CD4-positive, alpha-beta memory T cell (primary cell): ENCODE measurements at regions not wholly inside any gene's neighbourhood (a gene's known extent, or its start where the extent isn't known, plus 50 kb on each side); places are given as distances from the start of the nearest gene placed in this dataset.
"Not testable (repeated sequence)": the region's sequence is repeated elsewhere in the genome, so short reads cannot be mapped to it uniquely, and the experiment has no call there.

Source experiments
- CTCF ChIA-PET: fragments of 350-600 bp; sonication (Branson Sonifier 250); formaldehyde crosslinking; loops from one replicate; lab custom pipeline; 2021; ENCODE audit warnings: inconsistent platforms; ENCODE audit not compliant: partially characterized antibody; lab: Charles Lee
- POLR2A ChIA-PET: fragments of 350-600 bp; sonication (Branson Sonifier 250); formaldehyde crosslinking; loops from one replicate; lab custom pipeline; 2021; ENCODE audit not compliant: partially characterized antibody; lab: Charles Lee
- DNase-seq, 5 donors: peaks; one replicate each; pipeline versions ENCODE4 v3.0.0 to v3.0.0-alpha.2; 2020 to 2022; ENCODE audit warnings: mixed read lengths in 1 of 5
- H3K27ac ChIP-seq: one replicate; pipeline ENCODE4 v1.7.0; 2013; ENCODE audit warnings: low read depth, low read length
- H3K27me3 ChIP-seq: 2 replicates; pipeline ENCODE4 v1.7.0; 2013; ENCODE audit warnings: mild to moderate bottlenecking, low read length, moderate library complexity; ENCODE audit not compliant: insufficient read depth
- H3K36me3 ChIP-seq: 2 replicates; pipeline ENCODE4 v1.7.0; 2013; ENCODE audit warnings: mild to moderate bottlenecking, low read length, moderate library complexity; ENCODE audit not compliant: insufficient read depth
- H3K4me1 ChIP-seq: 2 replicates; pipeline ENCODE4 v1.7.0; 2013; ENCODE audit warnings: mild to moderate bottlenecking, low read length, moderate library complexity; ENCODE audit not compliant: insufficient read depth
- H3K4me3 ChIP-seq, 2 donors: one replicate each; pipeline ENCODE4 v1.7.0; 2013; ENCODE audit warnings: low read length in 2 of 2, mild to moderate bottlenecking in 1 of 2
- H3K9me3 ChIP-seq, 2 donors: one replicate each; pipeline ENCODE4 v1.7.0; 2013; ENCODE audit warnings: low read length in 2 of 2, control low read depth in 1 of 2; ENCODE audit not compliant: control insufficient read depth in 1 of 2
- H3K27ac Mint-ChIP-seq, 7 donors: one replicate each; pipeline ENCODE4 v1.8.0; 2020 to 2021; ENCODE audit warnings: mixed read lengths in 7 of 7, mild to moderate bottlenecking in 6 of 7, inconsistent platforms in 3 of 7, moderate library complexity in 3 of 7
- H3K27me3 Mint-ChIP-seq, 2 donors: one replicate each; pipeline ENCODE4 v1.8.0; 2020 to 2021; ENCODE audit warnings: mixed read lengths in 2 of 2
- H3K36me3 Mint-ChIP-seq, 2 donors: one replicate each; pipeline ENCODE4 v1.8.0; 2020 to 2021; ENCODE audit warnings: mixed read lengths in 2 of 2, inconsistent platforms in 1 of 2, mild to moderate bottlenecking in 1 of 2
- H3K4me1 Mint-ChIP-seq, 4 donors: one replicate each; pipeline ENCODE4 v1.8.0; 2020 to 2021; ENCODE audit warnings: mixed read lengths in 4 of 4, mild to moderate bottlenecking in 1 of 4
- H3K4me3 Mint-ChIP-seq, 8 donors: one replicate each; pipeline ENCODE4 v1.8.0; 2020 to 2021; ENCODE audit warnings: mixed read lengths in 8 of 8, mild to moderate bottlenecking in 7 of 8, moderate library complexity in 6 of 8, inconsistent platforms in 3 of 8
- H3K9me3 Mint-ChIP-seq, 8 donors: one replicate each; pipeline ENCODE4 v1.8.0; 2020 to 2021; ENCODE audit warnings: mixed read lengths in 8 of 8, mild to moderate bottlenecking in 5 of 8, inconsistent platforms in 3 of 8, moderate library complexity in 1 of 8
- intact Hi-C: fragments of 100-400 bp; cut with micrococcal nuclease; formaldehyde crosslinking; loops from one replicate; pipeline ENCODE4 v1.15.1; 2023

DNA sequence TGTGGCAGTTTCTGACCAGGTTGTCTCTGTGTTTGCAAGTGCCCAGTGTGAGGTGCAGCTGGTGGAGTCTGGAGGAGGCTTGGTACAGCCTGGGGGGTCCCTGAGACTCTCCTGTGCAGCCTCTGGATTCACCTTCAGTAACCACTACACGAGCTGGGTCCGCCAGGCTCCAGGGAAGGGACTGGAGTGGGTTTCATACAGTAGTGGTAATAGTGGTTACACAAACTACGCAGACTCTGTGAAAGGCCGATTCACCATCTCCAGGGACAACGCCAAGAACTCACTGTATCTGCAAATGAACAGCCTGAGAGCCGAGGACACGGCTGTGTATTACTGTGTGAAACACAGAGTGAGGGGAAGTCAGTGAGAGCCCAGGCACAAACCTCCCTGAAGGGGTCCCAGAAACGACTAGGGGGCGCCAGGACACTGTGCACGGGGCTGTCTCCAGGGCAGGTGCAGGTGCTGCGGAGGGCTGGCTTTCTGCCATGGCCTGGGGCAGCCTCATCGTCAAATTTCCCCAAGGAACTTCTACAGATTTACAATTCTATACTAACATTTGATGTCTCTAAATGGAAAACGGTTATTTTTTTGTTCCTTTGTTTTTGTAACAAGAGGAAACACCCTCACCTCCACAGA lies 187.0 kb upstream of the TP53TG3D start:
- H3K27me3 ChIP-seq, H3K4me1 ChIP-seq, H3K4me3 ChIP-seq, H3K4me3 Mint-ChIP-seq, POLR2A ChIA-PET, H3K9me3 Mint-ChIP-seq, H3K4me1 Mint-ChIP-seq, H3K36me3 ChIP-seq, CTCF ChIA-PET, H3K9me3 ChIP-seq, H3K27me3 Mint-ChIP-seq, H3K36me3 Mint-ChIP-seq, H3K27ac ChIP-seq, H3K27ac Mint-ChIP-seq, intact Hi-C loops: not testable (repeated sequence)
- peak in 1 of 5 donors; percentile 2 for DNase-seq

DNA sequence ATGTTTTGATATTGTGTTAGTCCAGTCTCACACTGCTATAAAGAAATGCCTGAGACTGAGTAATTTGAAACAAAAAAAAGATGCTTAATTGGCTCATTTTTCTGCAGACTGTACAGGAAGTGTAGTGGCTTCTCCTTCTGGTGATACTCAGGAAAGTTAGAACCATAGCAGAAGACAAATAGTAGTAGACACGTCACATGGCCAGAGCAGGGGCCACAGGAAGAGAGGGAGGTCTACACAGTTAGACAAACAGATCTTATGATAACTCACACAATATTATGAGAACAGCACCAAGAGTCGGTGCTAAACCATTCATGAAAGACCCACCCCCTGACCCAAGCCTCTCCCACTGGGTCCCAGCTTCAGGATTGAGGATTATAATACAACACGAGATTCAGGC lies 181.5 kb upstream of the TP53TG3D start:
- H3K4me1 Mint-ChIP-seq, H3K36me3 ChIP-seq, H3K27ac Mint-ChIP-seq, H3K27ac ChIP-seq, H3K4me3 Mint-ChIP-seq, H3K9me3 Mint-ChIP-seq, H3K27me3 ChIP-seq, POLR2A ChIA-PET, H3K4me3 ChIP-seq, H3K36me3 Mint-ChIP-seq, CTCF ChIA-PET, H3K27me3 Mint-ChIP-seq, DNase-seq, H3K9me3 ChIP-seq, H3K4me1 ChIP-seq, intact Hi-C loops: not testable (repeated sequence)

DNA sequence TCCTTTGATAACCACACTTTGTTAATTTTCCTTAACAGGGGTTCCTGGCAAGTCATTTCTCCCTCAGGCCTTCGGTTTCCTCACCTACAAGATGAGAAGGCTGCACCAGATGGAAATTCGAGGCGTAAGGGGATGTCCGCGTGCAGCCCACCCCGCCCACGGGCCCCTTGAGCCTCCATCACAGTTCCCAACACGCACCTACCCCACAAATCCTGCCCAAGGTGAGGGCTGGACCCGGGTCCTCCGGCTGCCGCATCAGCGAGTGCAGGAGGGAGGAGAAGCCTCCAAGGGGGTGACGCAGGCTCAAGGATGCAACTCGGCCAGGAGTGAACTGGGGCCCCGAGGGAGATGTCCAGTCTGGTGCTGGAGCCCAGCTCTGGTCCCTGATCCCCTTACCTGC lies 169.2 kb upstream of the TP53TG3D start:
- H3K4me1 Mint-ChIP-seq, H3K27ac Mint-ChIP-seq, H3K4me3 ChIP-seq, H3K36me3 ChIP-seq, H3K27ac ChIP-seq, intact Hi-C loops, DNase-seq, H3K4me3 Mint-ChIP-seq, CTCF ChIA-PET, H3K27me3 Mint-ChIP-seq, H3K4me1 ChIP-seq, POLR2A ChIA-PET, H3K9me3 ChIP-seq, H3K27me3 ChIP-seq, H3K9me3 Mint-ChIP-seq, H3K36me3 Mint-ChIP-seq: not testable (repeated sequence)

DNA sequence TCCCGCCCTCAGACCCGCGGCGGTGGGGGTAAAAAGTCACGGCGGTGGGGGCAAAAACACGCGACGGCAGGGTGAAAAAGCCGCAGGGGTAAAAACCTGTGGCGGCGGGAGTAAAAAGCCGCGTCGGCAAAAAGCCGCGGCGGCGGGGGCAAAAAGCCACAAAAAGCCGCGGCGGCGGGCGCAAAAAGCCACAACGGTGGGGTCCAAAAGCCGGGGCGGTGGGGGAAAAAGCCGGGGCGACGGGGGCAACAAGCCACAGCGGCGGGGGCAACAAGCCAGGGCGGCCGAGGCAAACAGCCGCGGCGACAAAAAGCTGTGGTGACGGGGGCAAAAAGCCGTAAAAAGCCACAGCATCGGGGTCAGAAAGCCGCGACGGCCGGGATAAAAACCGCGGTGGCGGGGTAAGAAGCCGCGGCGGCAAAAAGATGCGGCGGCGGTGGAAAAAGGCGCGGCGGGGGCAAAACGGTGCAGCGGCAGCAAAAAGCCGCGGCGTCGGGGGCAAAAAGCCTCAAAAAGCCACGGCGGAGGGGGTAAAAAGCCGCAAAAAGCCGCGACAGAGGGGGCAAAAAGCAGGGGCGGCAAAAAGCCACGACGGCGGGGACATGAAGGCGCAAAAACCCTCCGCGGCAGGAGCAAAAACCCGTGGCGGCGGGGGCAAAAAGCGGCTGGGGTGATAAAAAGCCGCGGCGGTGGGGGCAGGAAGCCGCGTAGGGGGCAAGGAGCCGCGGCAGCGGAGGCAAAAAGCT lies 168.3 kb upstream of the TP53TG3D start:
- H3K27me3 Mint-ChIP-seq, POLR2A ChIA-PET, CTCF ChIA-PET, H3K4me3 ChIP-seq, intact Hi-C loops, H3K27ac ChIP-seq, H3K4me1 ChIP-seq, H3K4me1 Mint-ChIP-seq, H3K36me3 ChIP-seq, H3K27me3 ChIP-seq, H3K9me3 ChIP-seq, H3K9me3 Mint-ChIP-seq, H3K36me3 Mint-ChIP-seq: not testable (repeated sequence)
- Mint-ChIP-seq H3K4me3 (peak overlapping the region in 6 of 8 donors; percentile 46 to 70 (median 58)), H3K27ac (peak overlapping the region in 1 of 7 donors; percentile 40)
- DNase-seq = peak in 3 of 5 donors; percentile 9 to 17 (median 13)

DNA sequence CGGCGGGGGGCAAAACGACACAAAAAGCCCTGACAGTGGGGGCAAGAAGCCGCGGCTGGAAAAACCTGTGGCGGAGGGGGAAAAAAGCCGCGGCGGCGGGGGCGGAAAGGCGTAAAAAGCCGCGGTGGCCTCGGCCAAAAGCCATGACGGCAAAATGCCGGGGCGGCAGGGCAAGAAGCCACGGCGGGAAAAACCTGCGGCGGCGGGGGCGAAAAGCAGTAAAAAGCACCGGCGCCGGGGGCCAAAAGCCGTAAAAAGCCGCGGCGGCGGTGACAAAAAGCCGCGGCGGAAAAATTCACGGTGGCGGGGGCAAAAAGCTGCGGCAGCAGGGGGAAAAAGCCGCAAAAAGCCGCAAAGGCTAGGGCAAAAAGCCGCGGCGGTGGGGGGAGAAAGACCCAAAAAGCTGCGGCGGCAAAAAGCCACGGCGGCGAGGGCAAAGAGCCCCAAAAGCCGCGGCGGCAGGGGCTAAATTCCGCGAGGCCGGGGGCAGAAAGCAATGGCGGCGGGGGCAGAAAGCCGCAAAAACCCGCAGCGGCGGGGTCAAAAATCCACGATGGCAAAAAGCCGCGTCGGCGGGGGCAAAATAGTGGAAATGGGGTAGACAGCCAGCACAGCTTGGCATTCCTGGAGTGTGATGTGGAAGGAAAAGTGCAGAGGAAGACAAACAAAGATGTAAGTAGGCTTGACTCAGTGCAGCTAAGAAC lies 167.5 kb upstream of the TP53TG3D start:
- H3K36me3 Mint-ChIP-seq, H3K36me3 ChIP-seq, H3K27me3 ChIP-seq, H3K27me3 Mint-ChIP-seq, POLR2A ChIA-PET, CTCF ChIA-PET, H3K4me1 Mint-ChIP-seq, intact Hi-C loops, H3K27ac ChIP-seq, H3K4me3 ChIP-seq, H3K4me1 ChIP-seq, H3K9me3 Mint-ChIP-seq, H3K9me3 ChIP-seq: not testable (repeated sequence)
- peak in 4 of 5 donors; percentile 11 to 32 (median 26) for DNase-seq
- peak overlapping the region; percentile 59 to 76 (median 67) for H3K4me3 Mint-ChIP-seq
- peak overlapping the region in 1 of 7 donors; percentile 40 for H3K27ac Mint-ChIP-seq

DNA sequence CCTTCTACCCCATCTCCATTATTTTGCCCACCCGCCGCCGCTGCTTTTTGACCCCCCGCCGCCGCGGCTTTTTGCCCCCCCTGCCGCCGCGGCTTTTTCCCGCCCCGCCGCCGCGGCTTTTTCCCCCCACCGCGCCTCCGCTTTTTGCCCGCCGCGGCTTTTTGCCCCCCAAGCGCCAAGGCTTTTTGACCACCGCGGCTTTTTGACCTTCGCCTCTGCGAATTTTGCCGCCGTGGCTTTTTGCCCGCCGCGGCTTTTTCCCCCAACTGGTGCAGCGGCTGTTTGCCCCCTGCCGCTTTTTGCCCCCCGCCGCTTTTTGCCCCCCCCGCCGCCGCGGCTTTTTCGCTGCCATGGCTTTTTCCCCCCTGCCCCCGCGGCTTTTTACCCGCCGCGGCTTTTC lies 137.5 kb upstream of the TP53TG3D start:
- H3K4me1 ChIP-seq, H3K36me3 ChIP-seq, H3K9me3 ChIP-seq, H3K4me1 Mint-ChIP-seq, H3K4me3 ChIP-seq, H3K27me3 ChIP-seq, intact Hi-C loops, POLR2A ChIA-PET, H3K27me3 Mint-ChIP-seq, H3K9me3 Mint-ChIP-seq, H3K27ac ChIP-seq, CTCF ChIA-PET, H3K36me3 Mint-ChIP-seq, H3K27ac Mint-ChIP-seq: not testable (repeated sequence)
- H3K4me3 Mint-ChIP-seq = peak overlapping the region in 6 of 8 donors; percentile 53 to 76 (median 62)
- peak in 1 of 5 donors; percentile 1 for DNase-seq

DNA sequence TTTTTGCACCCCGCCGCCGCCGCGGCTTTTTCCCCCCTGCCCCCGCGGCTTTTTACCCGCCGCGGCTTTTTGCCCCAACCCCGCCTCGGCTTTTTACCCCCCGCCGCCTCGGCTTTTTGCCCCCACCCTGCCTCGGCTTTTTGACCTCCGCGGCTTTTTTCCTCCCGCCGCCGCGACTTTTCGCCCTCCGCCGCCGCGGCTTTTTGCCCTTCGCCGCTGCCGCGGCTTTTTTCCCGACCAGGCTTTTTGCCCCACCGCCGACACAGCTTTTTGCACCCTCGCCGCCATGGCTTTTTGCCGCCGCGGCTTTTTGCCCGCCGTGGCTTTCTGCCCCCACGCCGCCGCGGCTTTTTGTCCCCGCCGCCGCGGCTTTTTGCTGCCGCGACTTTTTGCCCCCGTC lies 137.0 kb upstream of the TP53TG3D start:
- CTCF ChIA-PET = no interaction called here
- Mint-ChIP-seq H3K27ac (no peak overlapping the region), H3K4me1 (no peaks in the 10 kb centered on the region), H3K27me3 (peaks cover 4 to 5% of the 10 kb centered on the region in 2 donors), H3K36me3 (no peaks in the 10 kb centered on the region), H3K9me3 (peaks cover 0 to 2% (median 0%) of the 10 kb centered on the region in 8 donors), H3K4me3 (peak overlapping the region in 6 of 8 donors; percentile 41 to 73 (median 68))
- peak in 4 of 5 donors; percentile 1 to 22 (median 12) for DNase-seq
- Histone ChIP-seq H3K4me1 (no peaks in the 10 kb centered on the region), H3K9me3 (no peaks in the 10 kb centered on the region), H3K27ac (no peak overlapping the region), H3K27me3 (no peaks in the 10 kb centered on the region), H3K4me3 (no peak overlapping the region), H3K36me3 (no peaks in the 10 kb centered on the region)
- POLR2A ChIA-PET = no interaction called here
- intact Hi-C loops = no loop called here
